ENCODE measurements at regions not wholly inside any gene's neighbourhood (a gene's known extent, or its start where the extent isn't known, plus 50 kb on each side); places are given as distances from the start of the nearest gene placed in this dataset.

GRCh38 chr13:22099585-22099984 is 428.7 kb downstream of the FGF9 start:
- TF ChIP-seq CTCF (IDR thresholded peaks at IDR 0.05; ENCODE audit: control extremely low read depth in 1 of 3, insufficient read depth in 1 of 3, low read depth in 1 of 3, low read length in 3 of 3) = no peak
- TF ChIP-seq CREB1 (IDR thresholded peaks at IDR 0.05) = no peak
- no peak for TF ChIP-seq POLR2A (IDR thresholded peaks at IDR 0.05; ENCODE audit: control extremely low read depth in 1 of 2, low read depth in 2 of 2, low read length in 2 of 2)
- TF ChIP-seq RBBP5 (IDR thresholded peaks at IDR 0.05; ENCODE audit: borderline replicate concordance, low read depth, low read length) = no peak
- no peak for TF ChIP-seq POLR2AphosphoS5 (IDR thresholded peaks at IDR 0.05; ENCODE audit: low read depth, low read length)
- no peak for TF ChIP-seq EZH2 (IDR thresholded peaks at IDR 0.05; ENCODE audit: low read depth, low read length, severe bottlenecking)
- TF ChIP-seq SRF (IDR thresholded peaks at IDR 0.05; ENCODE audit: low read depth, low read length) = no peak
- TF ChIP-seq CEBPB (IDR thresholded peaks at IDR 0.05; ENCODE audit: low read depth, low read length) = no peak
- TF ChIP-seq, protein P1, sequence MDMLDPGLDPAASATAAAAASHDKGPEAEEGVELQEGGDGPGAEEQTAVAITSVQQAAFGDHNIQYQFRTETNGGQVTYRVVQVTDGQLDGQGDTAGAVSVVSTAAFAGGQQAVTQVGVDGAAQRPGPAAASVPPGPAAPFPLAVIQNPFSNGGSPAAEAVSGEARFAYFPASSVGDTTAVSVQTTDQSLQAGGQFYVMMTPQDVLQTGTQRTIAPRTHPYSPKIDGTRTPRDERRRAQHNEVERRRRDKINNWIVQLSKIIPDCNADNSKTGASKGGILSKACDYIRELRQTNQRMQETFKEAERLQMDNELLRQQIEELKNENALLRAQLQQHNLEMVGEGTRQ (IDR thresholded peaks at IDR 0.05; ENCODE audit: low read length) = no peak
- TF ChIP-seq SP1 (IDR thresholded peaks at IDR 0.05; ENCODE audit: low read depth, low read length) = no peak
- TF ChIP-seq ZNF274 (IDR thresholded peaks at IDR 0.05; ENCODE audit: borderline replicate concordance, extremely low read depth, low read length) = no peak
